ENCODE measurements at regions not wholly inside any gene's neighbourhood (a gene's known extent, or its start where the extent isn't known, plus 50 kb on each side); places are given as distances from the start of the nearest gene placed in this dataset.

DNA sequence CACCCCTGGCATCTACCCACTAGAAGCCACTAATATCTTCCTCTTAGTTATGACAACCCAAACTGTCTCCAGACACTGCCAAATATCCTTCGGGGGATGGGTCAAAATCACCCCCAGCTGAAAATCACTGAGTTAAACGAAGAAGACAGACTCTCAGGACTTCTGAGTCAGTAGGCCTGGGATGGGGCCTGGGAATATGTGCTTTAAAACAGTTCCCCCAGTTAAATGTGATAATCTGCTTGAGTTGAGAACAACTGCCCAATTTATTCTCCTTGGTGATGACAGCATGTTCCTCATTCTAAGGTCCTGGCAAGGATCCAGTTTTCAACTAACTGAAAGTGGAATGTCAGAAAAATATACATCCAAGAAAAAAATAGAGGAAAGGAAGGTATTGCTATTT lies 52.4 kb downstream of the CBLL2 start:
- no peak for DNase-seq (ENCODE audit: low read depth, low spot score)

DNA sequence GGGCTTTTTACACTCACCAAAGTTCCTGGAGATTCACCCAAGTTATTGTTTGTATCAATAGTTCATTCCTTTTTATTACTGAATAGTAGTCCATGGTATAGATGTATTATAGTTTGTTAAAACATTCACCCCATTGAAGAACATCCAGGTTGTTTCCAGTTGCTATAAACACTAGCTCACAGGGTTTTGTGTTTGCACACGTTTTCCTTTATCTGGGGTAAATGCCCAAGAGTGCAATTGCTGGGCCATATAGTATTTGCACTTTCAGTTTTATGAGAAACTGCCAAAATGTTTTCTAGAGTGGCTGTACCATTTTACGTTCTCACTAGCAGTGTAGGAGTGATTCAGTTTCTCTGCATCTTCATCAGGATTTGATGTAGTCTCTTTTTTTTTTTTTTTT lies 57.1 kb downstream of the CBLL2 start:
- in situ Hi-C loops (cut with HindIII; ENCODE audit: low pct_unique_long_range_greater_than_20kb, low sequenced_read_pairs), result no loop called here
- no peak for DNase-seq (ENCODE audit: low read depth, low spot score)

More for the DNA sequence above, 52.4 kb downstream of the CBLL2 start:
- in situ Hi-C loops (cut with HindIII; ENCODE audit: low pct_unique_long_range_greater_than_20kb, low sequenced_read_pairs), result no loop called here

- no peak for DNase-seq (ENCODE audit: low read depth, low spot score)
These were observed 66.0 kb downstream of the CBLL2 start for GRCh38 chrX:22338740-22339139.

DNA sequence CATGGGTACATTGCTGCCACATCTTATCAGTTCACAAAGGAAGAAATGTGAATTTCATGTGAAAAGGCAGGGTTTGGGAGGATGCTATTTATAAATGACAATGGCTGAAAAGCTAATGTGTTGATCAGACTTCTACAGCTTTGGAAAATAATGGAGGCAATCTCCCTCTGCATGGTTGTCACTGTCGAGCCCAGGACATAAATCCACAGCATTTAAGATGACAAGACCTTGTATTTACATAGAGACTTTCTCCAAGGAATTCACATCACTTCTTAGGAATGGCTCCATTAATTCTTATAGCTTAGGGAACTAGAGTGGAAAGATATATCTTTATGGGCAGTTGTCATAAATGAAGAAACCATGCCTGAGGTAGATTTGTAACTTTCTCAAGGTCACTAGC lies 66.7 kb downstream of the CBLL2 start:
- in situ Hi-C loops (cut with HindIII; ENCODE audit: low pct_unique_long_range_greater_than_20kb, low sequenced_read_pairs), result no loop called here
- DNase-seq (ENCODE audit: low read depth, low spot score), result no peak

More at GRCh38 chrX:22338740-22339139, 66.0 kb downstream of the CBLL2 start:
- in situ Hi-C loops (cut with HindIII; ENCODE audit: low pct_unique_long_range_greater_than_20kb, low sequenced_read_pairs), result no loop called here

DNA sequence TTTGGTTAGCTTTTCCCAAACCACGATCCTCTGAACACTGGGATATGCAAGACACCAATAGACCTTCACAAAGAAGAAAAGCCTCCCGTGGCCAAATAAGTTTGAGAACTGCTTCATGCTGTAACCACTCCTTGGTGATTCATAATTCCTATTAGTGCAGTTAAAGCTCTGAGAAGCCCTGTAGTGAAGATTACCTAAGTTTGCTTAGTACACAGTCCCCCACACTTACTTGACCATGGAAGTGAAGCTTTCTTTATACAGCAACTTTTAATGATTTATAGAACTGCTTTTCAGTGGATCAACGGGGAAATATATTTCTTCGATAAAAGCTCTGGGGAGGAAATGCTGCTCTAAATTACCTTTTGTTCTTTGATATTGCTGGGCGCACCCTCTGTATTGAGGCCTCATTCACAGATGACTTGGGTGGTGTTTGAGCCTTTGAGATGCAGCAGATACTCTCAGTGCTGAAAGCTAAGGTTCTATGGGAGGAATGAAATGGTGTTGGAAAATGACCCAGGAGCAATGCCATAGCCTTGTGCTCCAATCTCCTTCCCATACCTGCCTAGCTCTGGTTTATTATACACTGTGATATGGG lies 67.4 kb downstream of the CBLL2 start:
- DNase-seq (ENCODE audit: low read depth, low spot score), result no peak
- in situ Hi-C loops (cut with HindIII; ENCODE audit: low pct_unique_long_range_greater_than_20kb, low sequenced_read_pairs), result no loop called here

DNA sequence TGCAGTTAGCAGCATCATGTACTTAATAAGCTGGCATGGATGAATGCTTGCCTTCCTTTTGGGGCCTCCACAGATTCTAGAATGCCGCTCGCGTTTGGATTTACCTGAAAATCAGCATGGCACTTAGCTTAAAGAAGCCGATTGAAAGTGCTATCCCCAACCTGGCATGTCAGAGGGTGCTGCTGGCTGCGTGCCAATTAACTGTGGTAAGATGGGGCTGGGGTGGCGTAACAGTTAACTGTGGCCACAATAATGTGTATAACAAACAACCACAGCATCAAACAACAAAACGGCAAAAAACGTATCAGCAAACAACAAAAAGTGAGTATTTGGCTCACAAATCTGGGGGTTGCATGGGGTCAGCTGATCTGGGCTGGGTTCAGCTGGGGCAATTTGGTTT lies 70.5 kb downstream of the CBLL2 start:
- in situ Hi-C loops (cut with HindIII; ENCODE audit: low pct_unique_long_range_greater_than_20kb, low sequenced_read_pairs), result no loop called here
- no peak for DNase-seq (ENCODE audit: low read depth, low spot score)

- no peak for DNase-seq (ENCODE audit: low read depth, low spot score)
- in situ Hi-C loops (cut with HindIII; ENCODE audit: low pct_unique_long_range_greater_than_20kb, low sequenced_read_pairs), result no loop called here
These were observed 73.2 kb downstream of the CBLL2 start for GRCh38 chrX:22345884-22346283.

GRCh38 chrX:22347491-22347890 lies 74.8 kb downstream of the CBLL2 start:
- in situ Hi-C loops (cut with HindIII; ENCODE audit: low pct_unique_long_range_greater_than_20kb, low sequenced_read_pairs), result no loop called here

DNA sequence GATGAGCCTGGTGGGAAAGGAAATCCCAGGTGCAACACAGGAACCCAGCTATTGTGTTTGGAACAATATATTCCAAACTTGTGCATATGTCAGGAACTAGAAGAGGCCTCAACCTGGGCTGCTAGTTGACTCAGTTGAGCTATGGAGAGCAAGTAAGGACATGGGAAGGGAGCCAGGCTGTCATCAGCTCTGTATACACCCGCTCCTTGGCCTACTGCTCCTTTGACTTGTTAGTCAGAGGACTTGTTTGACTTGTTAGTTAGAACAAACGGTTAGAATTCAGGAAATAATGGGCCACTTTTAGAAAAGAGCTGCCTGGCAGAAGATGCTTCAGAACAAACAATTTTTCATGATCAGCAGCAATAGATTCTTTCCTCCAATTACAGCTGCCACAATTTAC lies 76.4 kb downstream of the CBLL2 start:
- no peak for DNase-seq (ENCODE audit: low read depth, low spot score)
- in situ Hi-C loops (cut with HindIII; ENCODE audit: low pct_unique_long_range_greater_than_20kb, low sequenced_read_pairs), result no loop called here

More at GRCh38 chrX:22347491-22347890, 74.8 kb downstream of the CBLL2 start:
- DNase-seq (ENCODE audit: low read depth, low spot score), result no peak

DNA sequence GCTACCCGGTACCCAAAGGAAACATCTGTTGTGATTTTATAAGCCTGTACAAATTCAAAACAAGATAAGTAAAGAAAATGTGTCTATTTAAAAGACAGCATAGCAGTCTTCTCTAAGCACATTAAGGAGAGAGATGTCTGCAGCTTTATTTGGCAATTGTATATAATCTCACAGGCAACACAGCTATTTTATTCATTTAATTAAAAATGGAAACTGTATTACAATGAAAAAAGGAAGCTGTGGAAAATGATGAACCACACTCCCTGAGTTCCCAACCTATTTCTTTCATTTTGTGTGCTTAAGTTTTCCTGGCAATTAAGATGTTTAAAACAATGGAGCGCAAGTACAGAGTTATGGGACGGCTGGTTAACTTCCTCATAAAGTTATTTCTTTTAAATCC lies 78.4 kb downstream of the CBLL2 start:
- in situ Hi-C loops (cut with HindIII; ENCODE audit: low pct_unique_long_range_greater_than_20kb, low sequenced_read_pairs), result no loop called here
- DNase-seq (ENCODE audit: low read depth, low spot score), result no peak

GRCh38 chrX:22351966-22352365 lies 79.3 kb downstream of the CBLL2 start:
- DNase-seq (ENCODE audit: low read depth, low spot score), result no peak
- in situ Hi-C loops (cut with HindIII; ENCODE audit: low pct_unique_long_range_greater_than_20kb, low sequenced_read_pairs), result no loop called here

DNA sequence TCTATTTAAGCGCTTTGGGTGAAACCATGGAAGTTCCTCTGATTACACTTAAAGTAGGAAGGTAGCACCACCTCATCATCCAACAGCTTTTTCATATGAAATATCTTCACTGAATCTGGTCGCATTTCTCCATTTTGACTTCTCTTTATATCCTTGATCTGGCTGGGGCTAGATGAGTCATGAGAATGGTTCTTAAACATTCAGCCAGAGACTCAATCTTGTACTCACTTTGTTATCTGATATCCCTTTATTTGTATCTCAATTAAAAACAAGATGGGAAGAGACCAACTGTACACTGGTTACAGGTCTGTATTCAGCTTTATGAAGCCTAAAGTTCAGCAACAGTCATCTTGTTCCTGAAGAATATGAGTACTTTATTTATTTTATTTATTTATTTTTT lies 84.9 kb downstream of the CBLL2 start:
- in situ Hi-C loops (cut with HindIII; ENCODE audit: low pct_unique_long_range_greater_than_20kb, low sequenced_read_pairs), result no loop called here
- DNase-seq (ENCODE audit: low read depth, low spot score), result no peak

DNA sequence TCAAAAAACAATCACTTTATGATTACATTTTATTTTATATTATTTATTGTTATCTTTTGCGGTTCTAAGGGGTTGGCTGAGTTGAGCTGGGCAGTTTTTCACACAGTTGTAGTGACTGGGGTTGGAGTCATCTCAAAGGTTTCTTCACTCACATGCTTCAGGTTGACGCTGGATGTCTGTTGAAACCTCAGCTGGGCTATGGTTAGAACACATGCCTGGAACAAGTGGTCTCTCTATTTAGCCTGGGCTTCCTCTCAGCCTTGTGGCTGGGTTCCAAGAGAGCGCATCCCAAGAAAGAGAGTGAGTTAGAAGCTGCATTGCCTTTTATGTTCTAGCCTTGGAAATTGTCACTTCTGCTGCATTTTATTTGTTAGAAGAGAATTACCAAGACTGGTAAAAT lies 87.4 kb downstream of the CBLL2 start:
- in situ Hi-C loops (cut with HindIII; ENCODE audit: low pct_unique_long_range_greater_than_20kb, low sequenced_read_pairs), result no loop called here
- DNase-seq (ENCODE audit: low read depth, low spot score), result peak; percentile 14

- in situ Hi-C loops (cut with HindIII; ENCODE audit: low pct_unique_long_range_greater_than_20kb, low sequenced_read_pairs), result no loop called here
- DNase-seq (ENCODE audit: low read depth, low spot score), result no peak
These were observed 92.7 kb downstream of the CBLL2 start for GRCh38 chrX:22365460-22365859.

GRCh38 chrX:22366166-22366702 lies 93.5 kb downstream of the CBLL2 start:
- in situ Hi-C loops (cut with HindIII; ENCODE audit: low pct_unique_long_range_greater_than_20kb, low sequenced_read_pairs), result no loop called here
- DNase-seq (ENCODE audit: low read depth, low spot score), result no peak

DNA sequence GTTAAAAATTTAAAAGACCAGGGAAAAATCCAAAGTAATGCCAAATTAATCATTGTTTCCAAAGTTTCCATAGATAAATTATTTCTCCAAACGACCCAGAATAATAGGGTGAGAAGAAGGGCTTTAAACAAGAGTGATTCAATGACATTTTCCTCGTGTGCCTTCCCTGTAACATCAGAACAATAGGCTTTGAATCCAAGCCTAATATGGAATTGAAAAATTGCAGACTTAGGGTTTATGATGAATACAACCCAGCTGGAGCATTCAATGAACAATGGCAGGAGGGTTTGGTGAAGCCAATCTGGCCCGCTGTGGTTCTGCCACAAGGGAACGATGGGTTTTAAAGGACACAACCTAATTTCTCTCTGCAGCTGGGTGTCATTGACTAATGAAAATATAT lies 94.2 kb downstream of the CBLL2 start:
- in situ Hi-C loops (cut with HindIII; ENCODE audit: low pct_unique_long_range_greater_than_20kb, low sequenced_read_pairs), result no loop called here
- DNase-seq (ENCODE audit: low read depth, low spot score), result no peak

DNA sequence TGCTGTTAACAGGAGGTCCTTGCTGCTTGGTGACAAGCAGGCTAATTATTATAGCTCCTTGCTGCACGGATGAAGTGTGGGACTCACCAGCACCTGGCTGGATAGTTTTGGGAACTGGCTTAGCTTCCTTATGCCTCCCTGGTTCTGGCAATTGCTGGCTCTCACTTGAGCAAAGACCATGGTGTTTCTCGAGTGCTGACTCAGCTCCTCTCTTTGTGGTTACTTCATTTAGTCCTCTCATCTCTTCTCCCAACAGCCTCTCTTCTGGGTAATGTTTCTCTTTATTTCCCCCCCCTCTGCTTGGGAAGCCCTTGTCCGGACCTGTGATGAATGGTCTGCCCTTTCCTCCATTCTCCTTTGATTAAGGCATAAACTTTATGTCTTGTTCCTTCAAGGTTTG lies 100.4 kb downstream of the CBLL2 start:
- no peak for DNase-seq (ENCODE audit: low read depth, low spot score)
- in situ Hi-C loops (cut with HindIII; ENCODE audit: low pct_unique_long_range_greater_than_20kb, low sequenced_read_pairs), result no loop called here

DNA sequence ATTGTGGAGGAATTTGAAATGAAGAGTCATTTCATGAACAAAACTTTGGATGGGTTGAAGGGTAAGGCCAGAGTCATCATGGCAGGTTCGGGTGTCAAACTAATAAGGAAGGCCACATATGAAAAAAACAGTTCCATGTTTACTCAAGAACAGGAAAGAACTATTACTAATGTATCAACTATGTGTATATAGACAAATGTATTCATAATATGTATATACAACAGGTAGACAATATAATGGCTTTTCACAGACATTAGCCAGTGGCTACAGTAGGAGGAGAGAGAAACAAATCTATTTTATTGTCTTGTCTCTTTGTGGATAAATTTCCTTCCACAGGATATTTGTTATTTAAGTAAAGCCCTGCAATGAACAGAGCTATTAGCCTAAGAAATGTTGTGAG lies 101.1 kb downstream of the CBLL2 start:
- DNase-seq (ENCODE audit: low read depth, low spot score), result no peak
- in situ Hi-C loops (cut with HindIII; ENCODE audit: low pct_unique_long_range_greater_than_20kb, low sequenced_read_pairs), result no loop called here

- in situ Hi-C loops (cut with HindIII; ENCODE audit: low pct_unique_long_range_greater_than_20kb, low sequenced_read_pairs), result no loop called here
These were observed 103.7 kb downstream of the CBLL2 start for GRCh38 chrX:22376369-22376768.

DNA sequence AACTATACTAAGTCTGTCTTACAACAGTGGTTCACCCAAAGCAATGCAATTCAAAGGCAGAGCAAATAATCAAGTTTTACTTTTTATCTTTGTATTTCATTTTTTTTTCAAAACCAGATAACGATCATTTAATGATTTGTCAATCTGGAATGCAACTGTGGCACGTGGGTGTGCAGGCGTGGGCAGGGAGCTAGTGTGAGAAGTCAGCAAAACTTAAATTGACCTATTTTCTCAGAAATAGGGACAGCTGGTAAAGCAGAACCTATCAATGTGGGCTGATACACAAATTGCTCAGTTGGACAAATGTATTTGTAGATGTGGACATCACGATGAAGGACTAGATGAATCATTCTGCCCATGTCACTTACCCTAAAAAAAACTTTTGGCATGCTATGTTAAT lies 105.6 kb downstream of the CBLL2 start:
- in situ Hi-C loops (cut with HindIII; ENCODE audit: low pct_unique_long_range_greater_than_20kb, low sequenced_read_pairs), result no loop called here

More at GRCh38 chrX:22376369-22376768, 103.7 kb downstream of the CBLL2 start:
- no peak for DNase-seq (ENCODE audit: low read depth, low spot score)

More for the DNA sequence above, 105.6 kb downstream of the CBLL2 start:
- no peak for DNase-seq (ENCODE audit: low read depth, low spot score)
